ENCODE measurements at regions not wholly inside any gene's neighbourhood (a gene's known extent, or its start where the extent isn't known, plus 50 kb on each side); places are given as distances from the start of the nearest gene placed in this dataset.
"Not testable (repeated sequence)": the region's sequence is repeated elsewhere in the genome, so short reads cannot be mapped to it uniquely, and the experiment has no call there.

GRCh38 chr5:71398859-71399258, 56.6 kb upstream of the BDP1 start:
- TF ChIP-seq POLR2A (IDR thresholded peaks at IDR 0.05; ENCODE audit: low read length); GATA1 (IDR thresholded peaks at IDR 0.05; ENCODE audit: low read depth, low read length): not testable (repeated sequence)
